ENCODE measurements at regions not wholly inside any gene's neighbourhood (a gene's known extent, or its start where the extent isn't known, plus 50 kb on each side); places are given as distances from the start of the nearest gene placed in this dataset.

- TF ChIP-seq PATZ1 (CRISPR knock-in tag; IDR thresholded peaks at IDR 0.05; ENCODE audit: borderline replicate concordance) (no peak), ZC3H10 (CRISPR knock-in tag; IDR thresholded peaks at IDR 0.05) (no peak), ARNTL (CRISPR knock-in tag; IDR thresholded peaks at IDR 0.05; ENCODE audit: borderline replicate concordance, low read depth) (no peak), OSR1 (CRISPR knock-in tag; IDR thresholded peaks at IDR 0.05) (no peak), PPARA (CRISPR knock-in tag; IDR thresholded peaks at IDR 0.05; ENCODE audit: borderline replicate concordance) (no peak), ZNF70 (CRISPR knock-in tag; IDR thresholded peaks at IDR 0.05) (no peak)
These were observed 192.4 kb upstream of the GHR start for GRCh38 chr5:42230839-42231238.
